Neural cell (in vitro differentiated cells): ENCODE measurements at regions not wholly inside any gene's neighbourhood (a gene's known extent, or its start where the extent isn't known, plus 50 kb on each side); places are given as distances from the start of the nearest gene placed in this dataset.

Source experiments
- CTCF ChIP-seq: fragments of 450-650 bp; IDR thresholded peaks from 2 replicates; pipeline ENCODE4 v1.5.1; 2014; ENCODE audit warnings: antibody characterized with exemption, mild to moderate bottlenecking, moderate library complexity; ENCODE audit not compliant: poor library complexity, severe bottlenecking
- EP300 ChIP-seq: fragments of 450-650 bp; conservative IDR thresholded peaks from 2 replicates; pipeline ENCODE4 v1.6.1; 2014; ENCODE audit warnings: antibody characterized with exemption, mild to moderate bottlenecking, moderate library complexity; ENCODE audit not compliant: poor library complexity, severe bottlenecking
- MXI1 ChIP-seq: fragments of 450-650 bp; conservative IDR thresholded peaks from 2 replicates; pipeline ENCODE4 v1.6.1; 2014; ENCODE audit warnings: antibody characterized with exemption, mild to moderate bottlenecking; ENCODE audit not compliant: poor library complexity, severe bottlenecking
- POLR2AphosphoS5 ChIP-seq: IDR thresholded peaks from 2 replicates; pipeline ENCODE4 v1.6.1; 2012
- REST ChIP-seq: IDR thresholded peaks from 2 replicates; pipeline ENCODE4 v1.6.1; 2012; ENCODE audit warnings: borderline replicate concordance

GRCh38 chr6:137665342-137665934 lies 171.2 kb upstream of the OLIG3 start:
- TF ChIP-seq CTCF (no peak), REST (no peak), POLR2AphosphoS5 (no peak), EP300 (no peak), MXI1 (no peak)
